ENCODE measurements at regions not wholly inside any gene's neighbourhood (a gene's known extent, or its start where the extent isn't known, plus 50 kb on each side); places are given as distances from the start of the nearest gene placed in this dataset.

- TF ChIP-seq, protein P1, sequence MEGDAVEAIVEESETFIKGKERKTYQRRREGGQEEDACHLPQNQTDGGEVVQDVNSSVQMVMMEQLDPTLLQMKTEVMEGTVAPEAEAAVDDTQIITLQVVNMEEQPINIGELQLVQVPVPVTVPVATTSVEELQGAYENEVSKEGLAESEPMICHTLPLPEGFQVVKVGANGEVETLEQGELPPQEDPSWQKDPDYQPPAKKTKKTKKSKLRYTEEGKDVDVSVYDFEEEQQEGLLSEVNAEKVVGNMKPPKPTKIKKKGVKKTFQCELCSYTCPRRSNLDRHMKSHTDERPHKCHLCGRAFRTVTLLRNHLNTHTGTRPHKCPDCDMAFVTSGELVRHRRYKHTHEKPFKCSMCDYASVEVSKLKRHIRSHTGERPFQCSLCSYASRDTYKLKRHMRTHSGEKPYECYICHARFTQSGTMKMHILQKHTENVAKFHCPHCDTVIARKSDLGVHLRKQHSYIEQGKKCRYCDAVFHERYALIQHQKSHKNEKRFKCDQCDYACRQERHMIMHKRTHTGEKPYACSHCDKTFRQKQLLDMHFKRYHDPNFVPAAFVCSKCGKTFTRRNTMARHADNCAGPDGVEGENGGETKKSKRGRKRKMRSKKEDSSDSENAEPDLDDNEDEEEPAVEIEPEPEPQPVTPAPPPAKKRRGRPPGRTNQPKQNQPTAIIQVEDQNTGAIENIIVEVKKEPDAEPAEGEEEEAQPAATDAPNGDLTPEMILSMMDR (IDR thresholded peaks at IDR 0.05), result no peak
- no peak for TF ChIP-seq POLR2A (IDR thresholded peaks at IDR 0.05)
- no peak for TF ChIP-seq EP300 (IDR thresholded peaks at IDR 0.05)
Measured at GRCh38 chr2:71925268-71926088, 222.2 kb downstream of the CYP26B1 start.

Measured in tibial nerve (tissue), 4 donors.